ENCODE measurements at regions not wholly inside any gene's neighbourhood (a gene's known extent, or its start where the extent isn't known, plus 50 kb on each side); places are given as distances from the start of the nearest gene placed in this dataset.

DNA sequence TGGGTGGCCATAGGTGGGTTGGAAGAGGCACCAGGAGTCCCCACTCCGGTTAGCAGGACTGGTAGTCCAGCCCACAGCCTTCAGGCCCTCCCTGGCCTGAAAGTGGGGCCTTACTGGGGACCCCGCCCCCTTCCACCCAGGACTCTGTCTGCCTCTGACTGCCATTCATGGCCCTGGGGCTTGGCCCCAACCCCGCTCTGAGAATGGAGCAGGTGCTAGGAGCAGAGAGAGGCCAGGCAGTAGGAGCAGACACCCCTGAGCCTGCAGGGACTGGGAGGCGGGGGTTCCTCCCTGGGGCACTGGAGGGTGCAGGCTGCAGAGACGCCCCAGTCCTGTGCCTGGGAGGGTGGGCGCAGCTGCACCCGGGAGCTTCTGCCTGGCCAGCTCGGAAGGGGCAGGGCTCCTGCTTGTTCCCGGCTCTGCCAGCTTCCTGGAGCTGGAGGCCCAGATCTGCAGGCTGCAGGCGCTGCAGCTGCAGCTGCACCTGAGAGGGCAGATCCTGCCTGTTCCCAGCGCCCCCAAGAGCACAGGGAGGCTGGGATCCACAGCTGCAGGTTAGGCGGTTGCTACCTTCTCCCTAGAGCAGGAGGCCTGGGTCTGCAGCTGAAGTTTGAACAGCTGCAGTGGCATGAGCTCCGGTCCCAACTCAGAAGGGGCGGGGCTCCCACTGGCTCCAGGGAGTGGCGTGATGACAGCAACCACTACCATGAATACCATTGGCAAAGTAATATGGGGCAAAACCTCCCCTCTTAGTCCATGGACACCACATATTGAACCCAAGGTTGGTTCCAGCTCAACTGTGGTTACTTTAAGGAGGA is 194.7 kb downstream of the SQOR start:
- no peaks in the 10 kb centered on the region for H3K27me3 Mint-ChIP-seq
- no peaks in the 10 kb centered on the region for H3K9me3 Mint-ChIP-seq
- ATAC-seq (replicated peaks) (no peak), DNase-seq (no peak)
- no peaks in the 10 kb centered on the region for H3K4me1 Mint-ChIP-seq
- no peak overlapping the region for H3K27ac Mint-ChIP-seq
- H3K4me3 Mint-ChIP-seq, result no peak overlapping the region
- no peaks in the 10 kb centered on the region for H3K36me3 Mint-ChIP-seq

- DNase-seq, result no peak
- Mint-ChIP-seq H3K27me3 (no peaks in the 10 kb centered on the region), H3K4me3 (no peak overlapping the region), H3K9me3 (no peaks in the 10 kb centered on the region), H3K36me3 (no peaks in the 10 kb centered on the region), H3K27ac (no peak overlapping the region), H3K4me1 (no peaks in the 10 kb centered on the region)
- no peak for ATAC-seq (replicated peaks)
Observed at GRCh38 chr15:45831787-45832186, 197.0 kb downstream of the SQOR start.

- H3K27me3 Mint-ChIP-seq, result no peaks in the 10 kb centered on the region
- no peaks in the 10 kb centered on the region for H3K4me1 Mint-ChIP-seq
- H3K4me3 Mint-ChIP-seq, result no peak overlapping the region
- ATAC-seq (replicated peaks) (no peak), DNase-seq (no peak)
- no peak overlapping the region for H3K27ac Mint-ChIP-seq
- no peaks in the 10 kb centered on the region for H3K9me3 Mint-ChIP-seq
- H3K36me3 Mint-ChIP-seq, result no peaks in the 10 kb centered on the region
Observed at GRCh38 chr15:45834622-45835021, 199.8 kb downstream of the SQOR start.

DNA sequence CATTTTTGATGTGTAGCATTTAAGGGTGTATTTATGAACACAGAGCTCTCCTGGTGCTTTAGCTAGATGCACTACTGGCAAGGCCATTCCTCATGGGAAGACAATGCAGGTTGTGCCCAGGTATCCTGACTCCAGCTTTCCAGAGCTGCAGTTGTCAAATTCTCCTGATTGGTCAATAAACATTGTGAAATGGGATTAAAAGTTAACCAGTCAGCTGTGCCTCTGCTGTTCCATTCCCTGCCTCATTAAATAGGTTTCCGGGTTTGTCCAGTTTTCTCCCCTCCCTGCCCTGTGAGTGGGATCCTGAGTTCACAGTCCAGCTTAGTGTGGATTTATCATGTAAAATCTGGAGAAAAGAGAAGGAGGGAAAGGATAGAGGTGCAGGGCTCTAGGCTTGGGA is 207.3 kb downstream of the SQOR start:
- Mint-ChIP-seq H3K4me3 (no peak overlapping the region), H3K36me3 (no peaks in the 10 kb centered on the region), H3K27ac (no peak overlapping the region), H3K4me1 (no peaks in the 10 kb centered on the region), H3K9me3 (no peaks in the 10 kb centered on the region), H3K27me3 (peaks cover 12 to 17% of the 10 kb centered on the region in 2 donors)
- ATAC-seq (replicated peaks), result no peak
- DNase-seq, result no peak

- Mint-ChIP-seq H3K4me3 (no peak overlapping the region), H3K27me3 (peaks cover 4 to 14% of the 10 kb centered on the region in 2 donors), H3K27ac (no peak overlapping the region), H3K36me3 (no peaks in the 10 kb centered on the region), H3K4me1 (no peaks in the 10 kb centered on the region), H3K9me3 (peaks cover 5 to 6% of the 10 kb centered on the region in 2 donors)
- ATAC-seq (replicated peaks) (no peak), DNase-seq (no peak)
Observed at GRCh38 chr15:45847645-45848044, 212.8 kb downstream of the SQOR start.

DNA sequence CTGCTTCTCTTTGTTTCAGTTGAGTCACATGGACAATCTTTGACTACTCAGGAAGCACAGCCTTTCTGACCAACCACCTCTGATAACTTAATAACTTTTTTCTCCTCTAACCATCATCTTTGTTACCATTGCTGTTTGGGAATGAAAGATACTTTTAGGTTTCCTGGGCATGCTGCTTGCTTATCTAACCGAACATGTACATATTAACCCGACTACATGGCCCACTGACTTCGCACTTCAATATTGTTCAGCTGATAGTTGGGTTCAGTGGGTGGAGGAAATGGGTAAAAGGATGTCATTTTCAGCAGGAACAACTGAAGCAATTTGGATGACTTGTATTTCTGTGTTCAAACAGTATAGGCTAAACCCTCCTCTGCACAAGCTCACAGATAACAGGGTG is 214.3 kb downstream of the SQOR start:
- no peaks in the 10 kb centered on the region for H3K36me3 Mint-ChIP-seq
- H3K9me3 Mint-ChIP-seq, result peaks cover 5 to 6% of the 10 kb centered on the region in 2 donors
- H3K27me3 Mint-ChIP-seq, result peaks cover 0 to 8% of the 10 kb centered on the region in 2 donors
- DNase-seq (no peak), ATAC-seq (replicated peaks) (no peak)
- no peak overlapping the region for H3K27ac Mint-ChIP-seq
- no peaks in the 10 kb centered on the region for H3K4me1 Mint-ChIP-seq
- no peak overlapping the region for H3K4me3 Mint-ChIP-seq

- ATAC-seq (replicated peaks), result no peak
- H3K4me1 Mint-ChIP-seq, result no peaks in the 10 kb centered on the region
- no peaks in the 10 kb centered on the region for H3K36me3 Mint-ChIP-seq
- peaks cover 2 to 3% of the 10 kb centered on the region in 2 donors for H3K9me3 Mint-ChIP-seq
- H3K27me3 Mint-ChIP-seq, result no peaks in the 10 kb centered on the region
- H3K27ac Mint-ChIP-seq, result no peak overlapping the region
- DNase-seq, result no peak
- H3K4me3 Mint-ChIP-seq, result no peak overlapping the region
Observed at GRCh38 chr15:45854455-45855202, 219.8 kb downstream of the SQOR start.

- no peak for ATAC-seq (replicated peaks)
- no peak for DNase-seq
- Mint-ChIP-seq H3K9me3 (no peaks in the 10 kb centered on the region), H3K27ac (no peak overlapping the region), H3K4me3 (no peak overlapping the region), H3K27me3 (no peaks in the 10 kb centered on the region), H3K4me1 (no peaks in the 10 kb centered on the region), H3K36me3 (no peaks in the 10 kb centered on the region)
Observed at GRCh38 chr15:45855210-45855906, 220.5 kb downstream of the SQOR start.

DNA sequence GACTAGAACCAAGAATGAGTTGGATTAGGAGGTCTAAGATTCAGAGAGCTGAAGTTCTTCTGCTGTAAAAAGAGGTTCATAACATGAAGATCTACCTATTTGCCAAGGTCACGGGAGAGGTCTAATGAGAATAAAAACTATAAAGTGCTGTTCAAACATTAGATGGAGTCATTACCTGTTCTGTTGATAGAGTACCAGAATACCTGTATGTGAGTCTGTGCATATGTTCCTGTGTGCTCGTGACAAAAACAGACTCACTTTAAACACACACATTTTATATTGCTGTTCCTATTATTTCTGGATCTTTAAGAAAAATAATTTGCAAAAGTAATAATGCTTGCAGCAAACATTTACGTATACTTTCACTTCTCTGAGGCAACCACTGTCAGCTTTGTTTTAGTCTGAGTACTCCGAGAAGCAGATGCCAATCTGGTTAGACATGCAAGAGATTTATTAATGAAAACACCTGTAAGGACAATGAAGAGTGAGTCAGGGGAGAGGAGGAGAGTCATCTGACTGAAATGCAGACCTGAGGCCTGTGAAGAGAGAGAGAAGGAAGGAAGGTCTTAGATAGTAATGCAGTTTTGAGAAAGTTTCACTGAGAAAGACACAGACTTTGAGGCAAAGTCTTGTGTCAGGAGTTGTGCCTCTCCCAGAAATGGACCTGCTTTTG is 221.2 kb downstream of the SQOR start:
- Mint-ChIP-seq H3K36me3 (no peaks in the 10 kb centered on the region), H3K4me1 (no peaks in the 10 kb centered on the region), H3K9me3 (no peaks in the 10 kb centered on the region), H3K4me3 (no peak overlapping the region), H3K27ac (no peak overlapping the region), H3K27me3 (no peaks in the 10 kb centered on the region)
- DNase-seq (no peak), ATAC-seq (replicated peaks) (no peak)

- no peaks in the 10 kb centered on the region for H3K4me1 Mint-ChIP-seq
- no peak overlapping the region for H3K27ac Mint-ChIP-seq
- no peak for ATAC-seq (replicated peaks)
- H3K36me3 Mint-ChIP-seq, result no peaks in the 10 kb centered on the region
- no peaks in the 10 kb centered on the region for H3K9me3 Mint-ChIP-seq
- H3K27me3 Mint-ChIP-seq, result no peaks in the 10 kb centered on the region
- H3K4me3 Mint-ChIP-seq, result no peak overlapping the region
- DNase-seq, result no peak
Observed at GRCh38 chr15:45857291-45857690, 222.5 kb downstream of the SQOR start.

DNA sequence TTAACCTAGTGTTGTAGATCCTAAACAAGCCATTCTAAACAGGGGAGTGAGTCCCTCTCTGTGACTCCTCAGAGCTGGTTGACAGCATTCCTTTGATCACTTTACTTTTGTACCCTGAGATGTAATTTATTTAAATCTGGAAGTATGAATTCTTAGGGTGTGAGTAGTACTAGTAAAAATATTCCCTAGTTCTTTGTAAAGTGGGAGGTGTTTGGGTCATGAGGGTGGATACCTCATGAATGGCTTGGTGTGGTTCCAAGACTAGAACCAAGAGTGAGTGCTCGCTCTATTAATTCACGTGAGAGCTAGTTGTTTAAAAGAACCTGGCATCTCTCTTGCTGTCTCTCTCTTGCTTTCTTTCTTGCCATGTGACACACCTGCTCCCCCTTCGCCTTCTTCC is 223.7 kb downstream of the SQOR start:
- Mint-ChIP-seq H3K27me3 (no peaks in the 10 kb centered on the region), H3K9me3 (no peaks in the 10 kb centered on the region), H3K36me3 (no peaks in the 10 kb centered on the region), H3K27ac (no peak overlapping the region), H3K4me3 (no peak overlapping the region), H3K4me1 (no peaks in the 10 kb centered on the region)
- DNase-seq (no peak), ATAC-seq (replicated peaks) (no peak)

DNA sequence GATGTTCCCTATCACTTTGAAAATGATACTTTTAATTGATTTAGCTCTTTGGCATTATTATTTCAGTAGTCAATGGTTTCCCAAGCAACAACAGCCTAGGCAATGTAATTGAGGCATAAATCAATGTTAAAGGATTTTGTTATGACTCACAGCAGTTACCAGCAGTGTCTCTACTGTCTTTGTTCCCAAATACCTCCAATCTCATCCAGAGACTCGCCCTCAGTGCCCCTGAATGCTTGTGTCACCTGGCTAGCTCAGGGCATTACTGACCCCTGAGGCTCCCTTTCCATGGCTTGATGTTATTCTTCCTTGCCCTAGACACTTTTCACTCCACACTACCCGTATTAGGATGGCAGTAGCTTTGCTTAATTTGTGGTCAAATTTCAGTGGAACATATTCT is 227.2 kb downstream of the SQOR start:
- Mint-ChIP-seq H3K4me1 (no peaks in the 10 kb centered on the region), H3K4me3 (no peak overlapping the region), H3K9me3 (no peaks in the 10 kb centered on the region), H3K27me3 (no peaks in the 10 kb centered on the region), H3K27ac (no peak overlapping the region), H3K36me3 (no peaks in the 10 kb centered on the region)
- DNase-seq (no peak), ATAC-seq (replicated peaks) (no peak)

DNA sequence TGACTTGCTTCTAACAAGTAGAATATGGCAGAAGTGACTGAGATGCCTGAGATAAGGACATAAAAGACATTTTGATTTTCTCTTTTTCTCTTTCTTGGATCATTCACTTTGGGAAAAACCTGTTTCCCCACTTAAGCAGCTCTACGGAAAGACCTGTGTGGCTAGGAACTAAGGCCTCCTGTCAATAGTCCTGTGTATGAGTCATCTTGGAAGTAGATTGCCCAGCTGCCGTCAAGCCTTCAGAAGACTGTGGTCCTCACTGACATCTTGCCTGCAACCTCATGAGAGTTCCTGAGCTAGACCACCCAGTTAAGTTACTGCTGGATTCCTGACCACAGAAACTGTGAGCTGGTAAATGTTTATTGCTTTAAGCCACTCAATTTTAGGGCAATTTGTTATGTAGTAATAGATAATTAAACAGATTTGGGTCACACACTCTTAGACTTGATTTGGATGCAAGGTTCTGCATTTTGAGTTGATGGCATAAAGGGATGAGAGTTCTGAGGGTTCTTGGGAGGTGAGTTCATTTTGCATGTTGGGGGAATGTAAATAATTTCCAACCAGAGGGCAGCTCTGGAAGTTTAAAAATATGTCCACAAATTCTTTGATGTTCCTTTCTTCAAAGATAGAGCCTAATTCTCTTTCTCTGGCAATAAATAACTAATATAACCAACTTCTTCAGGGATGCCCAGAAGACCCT is 229.2 kb downstream of the SQOR start:
- Mint-ChIP-seq H3K36me3 (no peaks in the 10 kb centered on the region), H3K9me3 (no peaks in the 10 kb centered on the region), H3K27me3 (no peaks in the 10 kb centered on the region), H3K4me1 (no peaks in the 10 kb centered on the region), H3K4me3 (no peak overlapping the region), H3K27ac (no peak overlapping the region)
- no peak for DNase-seq
- ATAC-seq (replicated peaks), result no peak

DNA sequence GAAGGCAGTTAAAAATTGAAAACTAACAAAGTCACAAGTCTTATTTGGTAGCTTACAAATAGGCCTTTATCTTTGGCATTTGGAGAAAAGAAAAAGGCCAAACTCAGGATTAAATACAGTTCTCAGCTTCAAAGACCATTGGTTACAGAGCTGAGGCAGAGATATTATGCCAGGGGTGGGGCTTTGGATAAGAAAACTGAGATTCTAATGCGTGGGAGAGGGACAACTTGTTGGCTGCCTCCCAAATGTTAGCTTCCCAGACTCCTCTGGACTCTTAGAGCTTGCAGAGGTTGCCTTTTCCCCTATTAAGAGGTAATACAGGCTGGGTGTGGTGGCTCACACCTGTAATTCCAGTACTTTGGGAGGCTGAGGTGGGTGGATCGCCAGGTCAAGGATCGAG is 231.8 kb downstream of the SQOR start:
- Mint-ChIP-seq H3K4me1 (no peaks in the 10 kb centered on the region), H3K36me3 (no peaks in the 10 kb centered on the region), H3K27ac (no peak overlapping the region), H3K27me3 (peaks cover 0 to 2% of the 10 kb centered on the region in 2 donors), H3K9me3 (peaks cover 2 to 3% of the 10 kb centered on the region in 2 donors), H3K4me3 (no peak overlapping the region)
- DNase-seq (no peak), ATAC-seq (replicated peaks) (no peak)
